HG02571 (cell line): ENCODE measurements at regions not wholly inside any gene's neighbourhood (a gene's known extent, or its start where the extent isn't known, plus 50 kb on each side); places are given as distances from the start of the nearest gene placed in this dataset.
"Not testable (repeated sequence)": the region's sequence is repeated elsewhere in the genome, so short reads cannot be mapped to it uniquely, and the experiment has no call there.

Experiments used
- ATAC-seq: cut with Tn5 transposase; IDR thresholded peaks from one replicate; pipeline ENCODE4 v1.9.1; 2021; ENCODE audit warnings: mild to moderate bottlenecking, moderate library complexity; ENCODE audit not compliant: unreplicated experiment

DNA sequence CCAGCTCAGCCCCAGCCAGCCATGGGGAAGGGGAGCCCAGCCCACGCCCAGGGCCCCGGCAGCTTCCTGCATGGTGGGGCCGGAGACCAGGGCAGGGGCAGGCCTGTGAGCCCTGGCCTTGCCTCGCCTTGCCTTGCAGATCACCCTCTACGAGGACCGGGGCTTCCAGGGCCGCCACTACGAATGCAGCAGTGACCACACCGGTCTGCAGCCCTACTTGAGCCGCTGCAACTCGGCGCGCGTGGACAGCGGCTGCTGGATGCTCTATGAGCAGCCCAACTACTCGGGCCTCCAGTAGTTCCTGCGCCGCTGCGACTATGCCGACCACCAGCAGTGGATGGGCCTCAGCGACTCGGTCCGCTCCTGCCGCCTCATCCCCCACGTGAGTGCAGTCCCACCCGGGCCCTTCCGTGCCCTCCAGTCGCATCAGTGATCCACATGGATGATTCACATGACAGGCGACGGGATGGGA, 278.6 kb upstream of the MAP2 start:
- ATAC-seq: not testable (repeated sequence)

DNA sequence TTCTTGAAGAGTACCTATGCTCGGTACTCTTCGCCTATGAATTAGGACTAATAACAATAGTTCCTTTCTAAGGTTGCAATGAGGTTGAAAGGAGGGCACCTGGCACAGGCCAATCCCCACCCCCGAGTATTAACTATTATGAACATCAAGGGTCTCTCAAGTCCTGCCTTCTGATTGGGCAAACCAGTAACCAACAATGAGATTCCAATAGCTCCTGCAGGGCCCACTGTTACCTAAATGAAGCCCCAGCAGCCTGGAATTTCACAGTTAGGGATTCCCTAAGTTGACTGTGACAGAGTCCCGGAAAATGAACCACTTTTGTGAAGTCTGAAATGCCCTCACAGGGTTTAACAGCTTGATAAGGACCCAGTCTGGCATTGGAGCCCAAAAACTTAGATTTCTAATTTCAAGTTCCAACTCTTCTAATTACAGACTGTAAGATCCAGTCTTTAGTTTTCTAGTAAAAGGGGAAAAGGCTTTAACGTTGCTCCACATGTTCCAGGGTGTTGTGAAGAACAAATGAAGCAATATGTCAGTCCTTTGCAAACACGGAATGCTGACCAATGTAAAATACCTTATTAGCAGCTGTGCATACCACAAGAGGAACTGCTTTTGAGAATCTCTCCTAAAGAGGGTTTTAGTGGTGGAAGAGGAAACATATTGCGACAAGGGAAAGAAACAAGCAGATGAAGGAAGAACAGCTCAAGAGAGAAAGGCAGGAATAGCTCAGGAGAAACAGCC, 277.7 kb upstream of the MAP2 start:
- no peak for ATAC-seq

DNA sequence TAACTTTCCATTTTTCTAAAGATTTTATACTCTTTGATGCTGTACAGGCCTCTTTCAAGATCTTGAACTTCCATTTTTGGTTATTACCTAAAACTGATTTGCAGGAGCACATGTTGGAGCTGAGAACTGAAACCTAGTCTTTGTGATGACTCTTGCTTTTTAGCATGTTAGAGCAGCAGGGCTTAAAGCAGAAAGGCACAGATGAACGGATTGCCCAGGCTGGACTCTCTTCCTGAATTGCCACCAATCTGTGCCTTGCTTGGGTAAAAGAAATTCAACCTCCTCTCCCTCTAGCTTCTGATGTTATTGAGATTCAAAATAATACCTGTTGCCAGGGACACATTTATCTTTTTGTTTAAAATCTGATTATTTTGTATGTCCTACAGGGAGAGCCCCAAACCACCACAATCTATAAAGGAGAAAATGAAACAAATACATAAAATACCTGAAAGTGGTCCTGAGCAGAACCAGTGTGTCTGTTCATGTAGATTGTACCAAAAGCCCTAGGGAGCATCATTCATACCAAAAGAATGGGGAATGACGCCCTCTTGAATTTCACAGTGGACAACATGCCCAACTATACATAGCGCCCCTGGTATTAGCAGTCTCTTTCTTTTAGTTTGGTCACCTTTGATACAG, 277.0 kb upstream of the MAP2 start:
- ATAC-seq: no peak

DNA sequence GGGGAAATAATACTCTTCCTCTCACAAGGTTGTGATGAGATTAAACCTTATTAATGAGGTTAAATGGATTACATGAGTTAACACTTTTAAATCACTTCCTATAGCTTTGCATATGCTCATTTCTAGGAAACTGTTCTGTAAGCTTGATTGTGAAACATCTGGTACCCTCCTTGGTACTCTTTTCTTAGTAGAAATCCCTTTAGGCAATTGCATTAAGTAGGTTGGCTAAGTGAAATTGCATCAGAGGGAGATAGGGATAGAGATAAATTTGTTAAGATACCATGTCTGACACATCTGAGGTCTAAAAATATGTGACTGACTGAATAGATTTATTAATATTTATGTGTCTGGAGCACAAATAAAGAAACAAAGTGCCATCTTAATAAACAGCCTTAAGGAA, 275.9 kb upstream of the MAP2 start:
- no peak for ATAC-seq

DNA sequence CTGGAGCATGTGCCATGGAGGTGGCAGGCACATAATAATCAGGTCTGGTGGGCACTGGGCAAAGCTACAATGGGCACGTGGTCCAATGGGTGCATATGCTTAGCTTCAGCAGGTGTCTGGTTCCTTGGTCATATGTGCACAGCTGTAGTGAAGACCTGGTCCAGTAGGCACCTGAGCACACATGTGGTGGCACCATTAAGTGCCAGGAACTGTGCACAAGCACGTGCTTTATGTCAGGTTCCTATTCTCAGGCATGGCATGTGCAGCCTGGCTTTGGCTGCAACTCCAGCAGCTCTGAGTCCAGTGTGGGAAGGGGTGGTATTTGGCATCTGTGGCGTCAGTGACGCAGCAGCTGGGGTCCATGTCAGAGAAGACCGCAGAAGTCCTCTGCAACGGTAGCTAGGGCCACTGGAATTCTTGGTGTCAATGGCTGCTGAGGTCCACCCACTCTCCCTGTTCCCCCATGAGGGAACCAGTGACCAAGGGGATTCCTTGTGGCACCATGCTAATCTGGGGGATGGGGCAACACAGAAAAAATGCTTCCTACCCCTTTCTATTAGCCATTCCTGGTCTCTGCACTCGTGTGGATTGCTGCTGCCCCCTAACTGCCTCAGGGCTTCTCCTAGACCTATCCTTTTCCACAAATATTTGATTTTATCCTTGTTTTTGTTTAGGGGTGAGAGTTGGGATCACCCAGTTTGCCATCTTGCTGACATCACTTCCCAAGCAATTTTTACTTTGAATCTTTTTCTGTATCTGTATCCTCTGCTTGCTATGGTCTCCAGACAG, 262.9 kb upstream of the MAP2 start:
- no peak for ATAC-seq

DNA sequence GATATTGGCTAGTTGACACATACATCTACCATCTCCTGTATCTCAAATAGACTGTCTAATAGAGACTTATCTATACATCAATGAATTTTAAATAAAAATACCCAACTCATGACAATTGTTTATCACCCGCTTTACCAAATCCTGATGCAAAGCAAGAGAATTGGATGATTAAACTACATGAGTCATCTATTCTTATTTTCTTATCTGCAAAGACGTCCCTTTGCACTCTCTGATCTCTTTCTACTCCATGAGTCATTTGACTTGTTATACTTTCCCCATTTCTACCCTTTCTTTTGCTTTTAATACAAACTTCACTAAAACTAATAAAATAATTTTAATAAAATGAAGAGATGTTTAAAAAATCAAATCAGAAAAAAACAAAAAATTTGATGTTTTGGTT, 261.7 kb upstream of the MAP2 start:
- ATAC-seq: no peak

DNA sequence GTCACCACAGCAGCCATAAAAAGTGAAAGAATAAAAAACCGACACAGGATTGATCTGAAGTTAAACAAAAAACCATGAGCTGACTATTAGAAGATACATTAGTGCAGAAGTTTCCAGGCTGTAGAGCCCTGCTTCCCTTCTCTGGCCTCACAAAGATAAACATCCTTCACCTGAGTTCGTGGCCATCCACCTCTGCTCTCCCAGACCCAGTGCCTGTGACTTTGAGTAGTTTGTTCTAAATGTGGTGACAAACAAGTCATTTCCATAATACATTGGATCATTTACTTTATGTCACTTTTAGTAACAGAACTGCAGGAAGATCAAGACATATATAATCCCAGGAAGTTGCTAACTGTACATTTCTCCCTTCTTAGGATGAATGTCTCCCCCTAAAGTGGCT, 241.9 kb upstream of the MAP2 start:
- ATAC-seq: no peak

DNA sequence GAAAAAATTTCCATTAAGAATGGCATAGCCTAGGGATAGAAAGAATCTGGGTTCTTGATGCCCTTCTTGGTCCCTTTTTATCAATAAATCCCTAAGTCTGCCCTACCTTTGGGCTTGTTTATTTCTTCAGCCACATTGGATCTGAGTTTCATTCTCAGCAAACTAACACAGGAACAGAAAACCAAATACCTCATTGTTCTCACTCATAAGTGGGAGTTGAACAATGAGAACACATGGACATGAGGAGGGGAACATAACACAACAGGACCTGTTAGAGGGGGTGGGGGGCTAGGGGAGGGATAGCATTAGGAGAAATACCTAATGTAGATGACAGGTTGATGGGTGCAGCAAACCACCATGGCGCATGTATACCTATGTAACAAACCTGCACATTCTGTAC, 237.0 kb upstream of the MAP2 start:
- ATAC-seq: not testable (repeated sequence)

DNA sequence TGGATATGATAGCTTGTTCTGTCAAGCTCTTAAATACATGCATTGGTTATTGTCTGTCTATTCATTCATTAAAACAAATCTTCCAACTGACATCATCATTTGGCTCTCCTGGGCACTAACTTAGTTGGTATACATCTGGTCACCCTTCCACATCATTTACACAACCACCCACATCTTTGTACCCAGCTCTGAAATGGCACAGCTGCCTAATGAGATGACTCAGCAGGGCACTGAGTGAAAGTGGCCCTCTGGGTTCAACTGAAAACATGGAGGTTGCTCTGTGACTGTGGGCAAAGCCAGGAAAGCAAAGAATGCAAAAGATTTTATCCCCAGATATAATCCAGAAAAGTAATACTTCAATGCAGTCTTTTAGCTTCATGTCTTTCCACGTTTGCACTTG, 234.0 kb upstream of the MAP2 start:
- ATAC-seq: no peak

DNA sequence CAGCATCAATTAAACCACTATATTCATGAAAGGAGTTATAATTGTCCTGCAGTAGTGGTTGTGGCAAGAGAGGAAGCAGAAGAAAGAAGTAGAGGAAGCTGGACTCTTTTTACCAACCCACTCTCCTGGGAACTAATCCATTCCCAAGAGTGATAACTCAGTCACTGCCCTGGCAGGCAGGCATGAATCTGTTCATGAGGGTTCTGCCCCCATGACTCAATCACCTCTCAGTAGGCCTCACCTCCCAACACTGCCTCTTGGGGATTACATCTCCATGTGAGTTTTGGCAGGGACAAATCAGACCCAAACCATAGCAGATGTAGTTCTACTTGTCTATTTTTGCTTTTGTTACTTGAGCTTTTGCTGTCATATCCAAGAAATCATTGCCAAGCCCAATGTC, 232.7 kb upstream of the MAP2 start:
- no peak for ATAC-seq

DNA sequence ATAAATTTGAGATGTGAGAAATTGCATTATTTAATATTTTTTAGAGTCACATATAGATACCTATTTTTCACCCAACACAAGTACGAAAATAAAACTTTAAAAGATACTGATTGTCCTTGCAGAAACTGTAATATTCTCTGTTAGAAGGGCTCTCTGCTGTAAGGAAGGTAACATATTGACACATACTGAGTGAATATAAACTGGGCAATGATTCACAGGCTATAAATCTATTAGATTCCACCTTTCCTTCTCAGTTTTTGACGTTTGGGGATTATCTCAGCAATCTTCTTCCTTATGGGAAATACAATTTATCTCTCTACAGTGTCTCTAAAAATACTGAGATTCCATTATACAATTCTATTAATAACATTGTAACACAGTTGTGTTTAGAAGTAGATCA, 229.1 kb upstream of the MAP2 start:
- ATAC-seq: no peak

DNA sequence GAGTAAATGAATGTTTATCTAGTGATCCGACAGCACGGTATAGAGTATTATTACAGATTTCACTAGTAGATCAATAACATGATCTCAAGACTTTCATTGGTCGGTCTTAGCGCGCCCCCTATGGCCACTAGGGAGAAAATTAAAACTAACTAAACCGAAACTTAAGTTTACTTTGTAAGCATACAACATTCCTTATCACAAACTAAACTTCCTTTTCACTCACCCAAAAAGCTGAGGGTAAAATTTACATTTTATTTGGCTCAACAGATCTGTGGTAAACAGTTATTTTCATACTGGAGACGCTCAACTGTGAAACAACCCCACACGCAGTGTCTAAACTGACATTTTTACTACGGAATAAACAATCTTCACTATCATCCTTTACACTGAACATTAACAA, 215.6 kb upstream of the MAP2 start:
- ATAC-seq: peak; percentile 65

DNA sequence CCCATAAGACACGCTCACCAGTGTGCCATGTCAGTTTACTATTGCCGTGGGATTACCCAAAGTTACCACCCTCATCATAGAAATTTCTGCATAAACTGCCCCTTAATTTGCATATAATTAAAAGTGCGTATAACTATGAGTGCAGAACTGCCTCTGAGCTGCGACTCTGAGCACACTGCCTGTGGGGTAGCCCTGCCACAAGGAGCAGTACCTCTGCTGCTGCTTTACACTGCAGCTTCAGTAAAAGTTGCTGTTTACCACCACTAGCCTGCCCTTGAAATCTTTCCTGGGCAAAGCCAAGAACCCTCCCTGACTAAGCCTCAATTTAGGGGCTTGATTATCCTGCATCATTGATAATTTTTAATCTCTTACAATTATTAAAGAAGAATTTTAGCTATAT, 213.9 kb upstream of the MAP2 start:
- no peak for ATAC-seq

DNA sequence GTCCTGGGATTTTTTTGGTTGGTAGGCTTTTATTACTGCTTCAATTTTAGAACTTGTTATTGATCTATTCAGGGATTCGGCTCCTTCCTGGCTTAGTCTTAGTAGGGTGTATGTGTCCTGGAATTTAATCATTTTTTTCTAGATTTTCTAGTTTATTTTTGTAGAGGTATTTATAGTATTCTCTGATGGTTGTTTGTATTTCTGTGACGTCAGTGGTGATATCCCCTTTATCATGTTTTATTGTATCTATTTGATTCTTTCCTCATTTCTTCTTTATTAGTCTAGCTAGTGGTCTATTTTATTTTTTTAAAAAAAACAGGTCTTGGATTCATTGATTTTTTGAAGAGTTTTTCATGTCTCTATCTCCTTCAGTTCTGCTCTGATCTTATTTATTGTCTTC, 193.3 kb upstream of the MAP2 start:
- no peak for ATAC-seq

DNA sequence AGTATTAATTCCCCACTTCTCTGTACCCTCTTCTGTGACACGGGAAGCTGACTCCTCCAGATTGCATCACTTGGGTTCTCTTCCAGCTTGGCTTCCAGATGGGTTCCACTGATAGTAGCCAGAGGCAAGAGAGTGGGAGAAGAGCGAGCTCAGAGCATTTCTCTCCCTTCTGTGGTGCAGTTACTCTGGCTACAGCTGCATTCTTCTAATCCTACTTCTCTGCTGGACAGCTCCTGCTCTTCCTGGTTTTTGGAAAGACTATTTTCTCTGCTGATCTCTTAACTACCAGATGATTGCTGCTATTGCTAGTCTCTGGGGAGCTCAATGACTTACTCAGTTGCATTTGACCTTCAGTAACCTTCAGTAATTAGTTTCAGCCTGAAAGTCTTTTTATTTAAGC, 187.5 kb upstream of the MAP2 start:
- no peak for ATAC-seq

DNA sequence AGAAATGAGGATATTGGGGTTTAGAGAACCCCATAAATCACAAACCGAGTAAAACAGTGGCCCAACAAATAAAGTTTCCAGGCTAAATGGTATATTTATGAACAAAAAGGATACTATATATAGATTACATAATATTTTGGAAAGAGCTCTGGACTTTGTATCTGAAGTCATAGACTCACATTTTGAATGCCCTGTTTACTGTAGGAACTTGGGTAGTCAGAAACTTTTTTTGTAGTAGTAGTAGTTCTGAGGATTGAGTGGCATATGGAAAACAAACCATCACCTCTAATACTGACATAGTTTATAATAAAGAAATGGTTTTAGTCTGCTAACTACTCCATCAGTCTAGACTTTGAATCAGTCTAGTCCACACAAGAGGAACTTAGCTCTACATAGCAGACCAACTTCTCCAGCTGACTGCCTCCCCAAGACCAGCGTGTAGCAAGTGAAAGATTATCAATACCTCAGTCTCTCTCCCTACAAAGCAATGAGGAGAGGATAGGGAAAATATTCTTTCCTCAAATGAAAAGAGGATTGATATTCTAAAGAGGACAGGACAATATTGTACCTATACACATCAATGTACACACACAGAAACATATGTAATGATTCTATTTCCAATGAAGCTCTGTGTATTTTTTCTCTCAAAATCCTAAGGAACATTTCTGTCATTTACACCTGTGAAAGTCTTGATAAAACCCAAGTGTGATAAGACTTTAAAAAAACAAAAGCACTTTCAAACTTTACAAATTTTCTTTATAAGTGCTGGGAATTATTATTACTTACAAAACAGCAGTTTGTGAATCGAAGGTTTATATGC, 184.9 kb upstream of the MAP2 start:
- ATAC-seq: no peak

DNA sequence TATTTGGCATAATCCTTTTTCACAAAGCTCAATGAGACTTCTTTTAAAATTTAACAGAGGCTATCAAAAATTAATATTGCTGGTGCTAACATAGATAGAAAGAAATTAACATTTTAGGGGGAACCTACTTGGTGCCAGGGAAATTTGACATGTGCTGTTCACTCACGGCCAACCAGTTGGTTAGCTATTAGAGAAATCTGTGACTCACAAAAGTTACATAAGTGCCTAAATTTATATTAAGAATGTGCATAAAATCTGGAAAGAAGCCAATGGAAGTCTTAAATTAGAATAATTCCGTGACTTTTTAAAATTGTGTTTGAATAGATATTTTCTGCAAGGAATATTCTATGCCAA, 184.3 kb upstream of the MAP2 start:
- no peak for ATAC-seq

DNA sequence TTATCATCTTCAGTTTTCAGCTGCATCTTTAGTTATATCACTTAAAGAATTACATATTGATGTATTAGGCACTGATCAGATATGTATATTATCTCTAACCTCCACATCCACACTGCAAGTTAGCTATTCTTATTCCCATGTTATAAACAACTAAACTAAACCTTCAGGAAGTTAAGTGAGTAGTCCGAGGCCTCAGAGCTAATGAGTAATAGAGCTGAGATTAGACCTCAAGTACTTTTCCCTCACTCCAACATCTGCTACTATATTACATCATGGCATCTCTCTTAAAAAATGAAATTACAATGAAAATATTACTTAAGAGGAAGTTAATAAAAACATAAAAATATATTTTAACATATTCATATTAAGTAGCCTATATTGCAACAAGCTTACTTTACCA, 183.6 kb upstream of the MAP2 start:
- no peak for ATAC-seq

DNA sequence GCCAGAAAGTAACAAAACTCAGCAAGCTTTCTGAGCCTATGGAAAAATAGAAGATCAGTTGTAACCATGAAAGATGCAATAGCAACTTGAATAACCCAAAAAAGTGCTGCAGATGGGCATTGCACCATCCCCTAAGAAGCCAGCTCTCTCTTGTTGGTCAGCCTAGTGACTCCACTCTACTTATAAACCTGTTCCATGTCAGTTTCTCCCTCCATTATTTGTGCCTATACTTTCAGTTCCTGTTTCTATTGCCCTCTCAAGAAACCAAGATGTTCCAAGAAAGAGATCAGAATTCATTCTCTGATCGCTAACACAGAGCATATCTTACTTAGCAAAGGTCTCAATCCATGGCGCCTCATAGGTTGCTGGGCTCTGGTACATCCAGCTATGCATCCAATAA, 170.3 kb upstream of the MAP2 start:
- ATAC-seq: no peak

DNA sequence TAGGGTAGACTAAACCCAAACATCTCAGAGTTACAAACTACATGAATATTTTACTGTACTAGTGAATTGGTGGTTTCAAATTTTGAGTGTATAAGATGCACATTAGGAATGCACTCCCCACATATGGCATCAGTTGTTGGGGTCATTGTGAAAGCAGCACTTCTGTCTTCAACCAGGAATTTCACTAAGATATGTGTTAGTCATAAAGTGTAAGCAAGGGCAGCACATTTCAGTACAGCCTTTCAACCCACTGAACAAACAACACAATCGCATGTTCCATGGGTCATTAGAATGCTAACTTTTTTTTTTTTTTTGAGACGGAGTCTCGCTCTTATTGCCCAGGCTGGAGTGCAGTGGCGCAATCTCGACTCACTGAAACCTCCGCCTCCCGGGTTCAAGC, 164.1 kb upstream of the MAP2 start:
- no peak for ATAC-seq

DNA sequence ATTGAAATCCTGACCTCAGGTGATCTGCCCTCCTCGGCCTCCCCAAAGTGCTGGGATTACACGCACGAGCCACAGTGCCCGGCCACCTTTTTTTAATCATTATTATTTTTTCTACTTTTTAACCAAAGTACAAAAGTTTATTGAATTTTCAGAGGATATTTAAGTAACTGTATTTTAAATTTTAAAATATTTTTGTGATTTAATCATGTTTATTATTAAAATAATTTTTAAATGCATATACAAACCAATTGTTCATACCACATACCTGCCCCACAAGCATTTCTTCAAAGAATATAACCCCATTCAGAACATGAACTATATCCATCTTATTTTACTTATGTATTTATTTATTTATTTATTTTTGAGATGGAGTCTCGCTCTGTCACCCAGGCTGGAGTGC, 163.6 kb upstream of the MAP2 start:
- ATAC-seq: no peak
